ENCODE measurements at regions not wholly inside any gene's neighbourhood (a gene's known extent, or its start where the extent isn't known, plus 50 kb on each side); places are given as distances from the start of the nearest gene placed in this dataset.

DNA sequence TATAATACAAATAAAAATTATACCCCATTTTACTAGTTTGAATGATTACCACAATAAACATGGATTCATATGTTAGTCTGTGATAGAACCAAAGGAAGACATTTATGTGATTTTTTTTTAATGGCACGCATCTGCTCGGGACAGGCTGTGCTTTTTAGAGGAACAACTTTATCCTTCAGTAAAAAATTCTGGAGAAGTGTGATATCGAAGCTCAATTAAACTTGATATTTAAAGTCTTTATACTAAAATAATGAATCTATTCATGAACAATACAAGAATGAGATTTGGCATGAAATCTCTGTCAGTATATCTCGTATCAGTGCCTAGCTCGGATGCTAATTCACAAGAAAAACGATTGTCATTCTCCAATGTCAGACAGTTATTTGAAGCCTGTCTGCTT lies 230.8 kb upstream of the ZNF717 start:
- Histone ChIP-seq H3K14ac (ENCODE audit: insufficient read length) (no peak overlapping the region), H3K9ac (replicated peaks in 1 of 4; ENCODE audit: extremely low read depth in 1 of 4, low read depth in 3 of 4, low read length in 3 of 4) (no peak overlapping the region), H3K23me2 (ENCODE audit: low read depth, low read length) (no peaks in the 10 kb centered on the region), H3K27me3 (replicated peaks in 1 of 4; ENCODE audit: control insufficient read depth in 3 of 4, extremely low read depth in 1 of 4, insufficient read depth in 3 of 4, low read length in 3 of 4) (no peaks in the 10 kb centered on the region), H4K5ac (ENCODE audit: insufficient read length, low read depth, low read length) (no peak overlapping the region), H2BK20ac (ENCODE audit: low read length) (no peak overlapping the region), H3K56ac (replicated peaks; ENCODE audit: insufficient read length, low read depth, low read length) (no peak overlapping the region), H3K4ac (replicated peaks; ENCODE audit: insufficient read length, low read depth, low read length) (no peak overlapping the region), H3K4me1 (replicated peaks in 1 of 4; ENCODE audit: control insufficient read depth in 3 of 4, insufficient read depth in 4 of 4, low read length in 3 of 4) (peaks cover 0 to 4% (median under 1%) of the 10 kb centered on the region in 4 experiments; a peak in 2 of 7 replicates), H2BK120ac (replicated peaks; ENCODE audit: low read depth, low read length) (no peak overlapping the region), H2BK15ac (ENCODE audit: low read length) (no peak overlapping the region), H3K4me2 (ENCODE audit: insufficient read depth in 1 of 2, low read depth in 2 of 2, low read length in 2 of 2) (no peak overlapping the region), H4K8ac (ENCODE audit: extremely low read depth, insufficient read depth, low read length) (no peak overlapping the region), H3K23ac (ENCODE audit: insufficient read length) (no peak overlapping the region), H2BK5ac (ENCODE audit: low read depth, low read length) (no peak overlapping the region), H3K36me3 (ENCODE audit: control insufficient read depth in 2 of 4, insufficient read depth in 4 of 4, low read length in 3 of 4) (no peaks in the 10 kb centered on the region), H3K9me3 (ENCODE audit: insufficient read depth in 2 of 2, low read depth in 1 of 2, low read length in 1 of 2) (no peaks in the 10 kb centered on the region), H2BK12ac (ENCODE audit: low read depth, low read length) (no peak overlapping the region), H4K20me1 (replicated peaks in 1 of 2; ENCODE audit: control insufficient read depth in 1 of 2, insufficient read depth in 2 of 2, low read length in 2 of 2) (no peaks in the 10 kb centered on the region), H3K18ac (ENCODE audit: extremely low read depth, low read length) (no peak overlapping the region), H3K79me1 (ENCODE audit: low read depth, low read length) (no peaks in the 10 kb centered on the region), H3K4me3 (ENCODE audit: extremely low read depth in 1 of 4, insufficient read depth in 2 of 4, low read depth in 3 of 4, low read length in 4 of 4) (no peak overlapping the region), H2AFZ (ENCODE audit: low read length) (no peak overlapping the region), H2AK5ac (ENCODE audit: low read depth, low read length) (no peak overlapping the region), H4K91ac (replicated peaks; ENCODE audit: insufficient read length, low read length) (no peak overlapping the region), H3K27ac (ENCODE audit: low read depth, low read length) (no peak overlapping the region), H3K79me2 (ENCODE audit: control insufficient read depth in 1 of 2, insufficient read depth in 2 of 2, low read length in 2 of 2) (no peaks in the 10 kb centered on the region)
- no peak for FAIRE-seq
- TF ChIP-seq RXRA (IDR thresholded peaks at IDR 0.05; ENCODE audit: insufficient read depth, low read depth, low read length): no peak
- no peak for TF ChIP-seq KDM5A (IDR thresholded peaks at IDR 0.05; ENCODE audit: low read length)
- no peak for TF ChIP-seq RFX5 (IDR thresholded peaks at IDR 0.05; ENCODE audit: borderline replicate concordance, low read depth, low read length)
- no peak for TF ChIP-seq GTF2F1 (IDR thresholded peaks at IDR 0.05; ENCODE audit: borderline replicate concordance, low read depth, low read length)
- no peak for TF ChIP-seq RBBP5 (IDR thresholded peaks at IDR 0.05; ENCODE audit: borderline replicate concordance, low read depth, low read length)
- TF ChIP-seq CTCF (IDR thresholded peaks at IDR 0.05; ENCODE audit: control extremely low read depth in 1 of 3, insufficient read depth in 1 of 3, low read depth in 1 of 3, low read length in 3 of 3): no peak
- TF ChIP-seq SUZ12 (IDR thresholded peaks at IDR 0.05; ENCODE audit: low read length): no peak
- TF ChIP-seq MAX (IDR thresholded peaks at IDR 0.05): no peak
- TF ChIP-seq HDAC2 (IDR thresholded peaks at IDR 0.05; ENCODE audit: borderline replicate concordance in 1 of 2, low read depth in 2 of 2, low read length in 2 of 2): no peak
- TF ChIP-seq BACH1 (IDR thresholded peaks at IDR 0.05; ENCODE audit: low read length): no peak
- no peak for TF ChIP-seq MAFK (IDR thresholded peaks at IDR 0.05; ENCODE audit: low read depth, low read length)
- no peak for TF ChIP-seq TAF1 (IDR thresholded peaks at IDR 0.05; ENCODE audit: low read depth, low read length)
- POLR2A ChIA-PET (ENCODE audit: partially characterized antibody): no interaction called here
- CTCF ChIA-PET (ENCODE audit: partially characterized antibody): interaction anchor here (1.2 to 1.9 kb wide), 2 partner anchors 8 to 293 kb away, joined by 3 to 6 read pairs; no protein-coding TSS in a partner anchor
- DNase-seq (ENCODE audit: low read depth in 1 of 2, low spot score in 2 of 2): no peak
- 90% methylated on average over 6 of the region's 6 CpGs; no CpG with 5 or more reads in 1 of the 2 experiments for WGBS, 2 experiments (ENCODE audit: extremely low coverage in 1 of 2, insufficient coverage in 1 of 2, insufficient read length in 1 of 2, insufficient replicate concordance in 2 of 2, low coverage in 1 of 2, low lambda C conversion rate in 2 of 2, missing lambda C conversion rate in 1 of 2)

Measured in H1 (cell line).